Suprapubic skin (tissue), 4 donors: ENCODE measurements at regions not wholly inside any gene's neighbourhood (a gene's known extent, or its start where the extent isn't known, plus 50 kb on each side); places are given as distances from the start of the nearest gene placed in this dataset.

Source experiments
- DNase-seq, 2 donors: peaks; one replicate each; pipeline ENCODE4 v3.0.0-alpha.2; 2019; ENCODE audit warnings: low spot score in 2 of 2
- H3K27ac ChIP-seq: fragments of 200-600 bp; sonication (generic); one replicate; pipeline ENCODE4 v1.5.1; 2019
- H3K27me3 ChIP-seq: fragments of 200-600 bp; sonication (generic); one replicate; pipeline ENCODE4 v1.5.1; 2019
- H3K36me3 ChIP-seq: fragments of 200-600 bp; sonication (generic); one replicate; pipeline ENCODE4 v1.5.1; 2019
- H3K4me1 ChIP-seq: fragments of 200-600 bp; sonication (generic); one replicate; pipeline ENCODE4 v1.5.1; 2019
- H3K4me3 ChIP-seq: fragments of 200-600 bp; sonication (generic); one replicate; pipeline ENCODE4 v1.5.1; 2019; ENCODE audit warnings: mild to moderate bottlenecking
- H3K9me3 ChIP-seq: fragments of 200-600 bp; sonication (generic); one replicate; pipeline ENCODE4 v1.5.1; 2019
- CTCF ChIP-seq, 2 donors: fragments of 200-600 bp in 1 of 2; fragments of 450-650 bp in 1 of 2; sonication (generic) in 1 of 2; IDR thresholded peaks; one replicate each; pipeline ENCODE4 v1.5.1; 2016 to 2019; ENCODE audit warnings: antibody characterized with exemption in 2 of 2, mild to moderate bottlenecking in 1 of 2, moderate library complexity in 1 of 2
- EP300 ChIP-seq: sonication (generic); formaldehyde crosslinking; IDR thresholded peaks from one replicate; pipeline ENCODE4 v1.6.1; 2017; ENCODE audit warnings: antibody characterized with exemption
- POLR2A ChIP-seq, 2 donors: fragments of 450-650 bp; IDR thresholded peaks; one replicate each; pipeline ENCODE4 v1.6.1; 2017; ENCODE audit warnings: antibody characterized with exemption in 2 of 2, mild to moderate bottlenecking in 2 of 2, moderate library complexity in 2 of 2
- POLR2AphosphoS5 ChIP-seq, 3 donors: sonication (generic); formaldehyde crosslinking; IDR thresholded peaks; one replicate each; pipeline ENCODE4 v1.6.1; 2017; ENCODE audit warnings: antibody characterized with exemption in 3 of 3
- WGBS: methylation state at CpG from one replicate; pipeline ENCODE4 v1.1.5; 2018; 5-methylcytosine and 5-hydroxymethylcytosine counted together

GRCh38 chr16:18039931-18040330 lies 296.6 kb downstream of the NPIPA8 start:
- 91% methylated on average over 3 of the region's 3 CpGs for WGBS
- Histone ChIP-seq H3K36me3 (no peaks in the 10 kb centered on the region), H3K9me3 (no peaks in the 10 kb centered on the region), H3K27me3 (peaks cover 10% of the 10 kb centered on the region), H3K4me1 (no peaks in the 10 kb centered on the region), H3K27ac (no peak overlapping the region), H3K4me3 (no peak overlapping the region)
- no peak for DNase-seq
- TF ChIP-seq EP300 (no peak), POLR2AphosphoS5 (IDR thresholded peaks at IDR 0.05) (no peak), CTCF (IDR thresholded peaks at IDR 0.05) (no peak), POLR2A (IDR thresholded peaks at IDR 0.05) (no peak)

DNA sequence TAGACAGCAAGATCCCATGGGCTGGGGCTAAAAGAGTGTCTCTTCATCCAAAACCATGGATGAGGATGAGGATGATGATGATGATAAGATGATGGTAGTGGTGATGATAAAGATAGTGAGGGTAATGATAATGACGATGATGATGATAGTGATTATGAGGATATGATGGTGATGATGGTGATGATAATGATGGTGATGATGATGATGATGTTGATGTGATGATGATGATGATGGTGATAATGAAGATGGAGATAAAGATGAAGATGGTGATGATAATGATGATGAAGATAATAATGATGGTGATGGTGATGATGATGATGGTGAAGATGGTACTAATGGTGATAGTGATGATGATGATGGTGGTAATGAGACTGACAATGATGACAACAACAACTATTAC lies 299.5 kb downstream of the NPIPA8 start:
- Histone ChIP-seq H3K9me3 (no peaks in the 10 kb centered on the region), H3K36me3 (no peaks in the 10 kb centered on the region), H3K27me3 (peaks cover 3% of the 10 kb centered on the region), H3K27ac (no peak overlapping the region), H3K4me1 (no peaks in the 10 kb centered on the region), H3K4me3 (no peak overlapping the region)
- WGBS, result 92% methylated on average over 1 of the region's 1 CpG
- no peak for DNase-seq
- TF ChIP-seq POLR2AphosphoS5 (IDR thresholded peaks at IDR 0.05) (no peak), POLR2A (IDR thresholded peaks at IDR 0.05) (no peak), EP300 (no peak), CTCF (IDR thresholded peaks at IDR 0.05) (no peak)

DNA sequence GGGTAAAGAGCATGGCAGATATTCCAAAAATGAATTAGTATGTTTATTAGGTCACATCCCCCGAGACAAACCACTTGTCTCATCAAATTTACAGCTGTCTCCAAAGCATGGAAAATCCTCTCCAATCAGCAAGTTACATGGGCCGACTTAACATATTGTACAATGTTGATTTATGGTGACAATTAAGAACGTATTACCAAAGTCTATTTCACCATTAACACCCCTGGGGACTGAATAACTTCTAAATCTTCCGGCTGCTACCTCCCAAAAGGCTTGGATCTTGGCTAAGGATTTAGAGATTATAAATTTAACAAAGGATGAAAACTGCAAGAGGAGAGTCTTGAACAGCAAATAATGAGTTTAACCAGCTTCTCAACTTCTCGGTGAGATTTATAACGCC lies 311.9 kb downstream of the NPIPA8 start:
- WGBS, result 24% methylated on average over 6 of the region's 6 CpGs
- no peak overlapping the region for H3K27ac ChIP-seq

DNA sequence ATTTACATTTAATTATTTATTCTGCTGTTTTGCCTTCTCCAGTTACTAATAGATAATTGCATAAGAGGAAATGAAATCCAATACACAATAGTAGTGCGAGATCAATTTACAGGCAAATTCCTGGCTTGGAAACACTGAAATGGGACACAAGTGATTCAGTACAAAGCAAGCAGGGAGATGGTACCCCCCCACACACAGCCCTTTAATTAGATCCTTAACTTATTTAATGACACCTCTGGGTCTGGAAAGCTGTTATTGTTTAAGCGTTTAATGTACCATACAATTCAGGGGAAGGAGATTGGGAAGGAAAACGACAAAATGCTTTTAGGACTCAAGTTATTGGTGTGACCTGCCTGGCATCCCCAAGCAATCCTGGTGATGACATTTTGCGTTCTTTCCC lies 318.2 kb downstream of the NPIPA8 start:
- 70% methylated on average over 4 of the region's 4 CpGs for WGBS
- Histone ChIP-seq H3K4me1 (no peaks in the 10 kb centered on the region), H3K27ac (no peak overlapping the region), H3K9me3 (no peaks in the 10 kb centered on the region), H3K36me3 (no peaks in the 10 kb centered on the region), H3K4me3 (no peak overlapping the region), H3K27me3 (peaks cover 10% of the 10 kb centered on the region)
- TF ChIP-seq CTCF (IDR thresholded peaks at IDR 0.05) (no peak), POLR2AphosphoS5 (IDR thresholded peaks at IDR 0.05) (no peak), EP300 (no peak), POLR2A (IDR thresholded peaks at IDR 0.05) (no peak)
- no peak for DNase-seq

More for the DNA sequence above, 311.9 kb downstream of the NPIPA8 start:
- Histone ChIP-seq H3K36me3 (no peaks in the 10 kb centered on the region), H3K4me3 (no peak overlapping the region), H3K9me3 (no peaks in the 10 kb centered on the region), H3K27me3 (peaks cover 5% of the 10 kb centered on the region), H3K4me1 (no peaks in the 10 kb centered on the region)
- no peak for TF ChIP-seq CTCF (IDR thresholded peaks at IDR 0.05)
- peak in 2 of 3 donors; percentile 29 to 43 for TF ChIP-seq POLR2AphosphoS5 (IDR thresholded peaks at IDR 0.05)
- TF ChIP-seq POLR2A (IDR thresholded peaks at IDR 0.05), result no peak
- no peak for TF ChIP-seq EP300
- no peak for DNase-seq

DNA sequence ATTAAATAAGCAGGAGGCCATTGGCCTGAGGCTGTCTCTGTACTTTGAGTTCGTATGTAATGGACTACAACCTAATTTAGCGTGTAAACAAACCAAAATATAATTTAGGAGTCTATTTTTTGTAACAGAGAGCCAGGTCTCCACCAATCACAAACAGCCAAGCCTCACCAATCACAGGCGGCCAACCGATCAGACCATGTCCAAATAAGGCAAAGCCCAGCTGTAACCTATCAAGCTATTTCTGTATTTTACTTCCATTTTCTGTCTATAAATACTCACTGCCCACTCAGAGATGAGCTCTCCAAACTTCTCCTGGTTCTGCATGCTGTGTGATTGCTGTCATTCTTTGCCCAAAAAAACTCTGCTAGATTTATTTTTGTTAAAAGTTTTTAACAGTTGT lies 322.7 kb downstream of the NPIPA8 start:
- TF ChIP-seq CTCF (IDR thresholded peaks at IDR 0.05), result no peak
- TF ChIP-seq EP300, result no peak
- no peak for TF ChIP-seq POLR2A (IDR thresholded peaks at IDR 0.05)
- TF ChIP-seq POLR2AphosphoS5 (IDR thresholded peaks at IDR 0.05), result no peak
- 80% methylated on average over 4 of the region's 4 CpGs for WGBS
- DNase-seq, result no peak
- Histone ChIP-seq H3K27ac (no peak overlapping the region), H3K4me3 (no peak overlapping the region), H3K4me1 (no peaks in the 10 kb centered on the region), H3K27me3 (peaks cover 5% of the 10 kb centered on the region), H3K9me3 (no peaks in the 10 kb centered on the region), H3K36me3 (no peaks in the 10 kb centered on the region)
